ENCODE measurements at regions not wholly inside any gene's neighbourhood (a gene's known extent, or its start where the extent isn't known, plus 50 kb on each side); places are given as distances from the start of the nearest gene placed in this dataset.

DNA sequence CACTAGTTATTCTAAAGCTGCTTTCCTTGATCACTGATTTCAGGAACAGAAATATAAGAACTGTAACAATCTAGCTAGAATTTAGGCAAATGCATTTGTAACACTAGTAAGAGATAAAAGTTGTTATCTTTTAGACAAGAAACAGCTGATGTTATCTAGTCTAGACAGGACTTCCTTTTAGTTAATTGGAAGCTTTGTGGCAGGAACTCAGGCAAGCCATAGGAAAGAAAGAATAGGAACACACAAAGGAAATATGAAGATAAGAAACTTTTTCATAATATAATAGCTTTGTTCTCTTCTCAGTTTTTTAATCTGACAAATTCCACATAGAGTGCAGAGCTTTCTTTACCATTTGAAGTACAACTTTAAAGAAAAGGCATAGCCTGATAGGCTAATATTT is 59.0 kb upstream of the AGR3 start (continued):
- TF ChIP-seq CHD2 (IDR thresholded peaks at IDR 0.05; ENCODE audit: low read length) (no peak), PHF8 (conservative IDR thresholded peaks at IDR 0.05; ENCODE audit: low read depth, low read length) (no peak), BRCA1 (IDR thresholded peaks at IDR 0.05; ENCODE audit: low read depth, low read length) (no peak)
- TF ChIP-seq, protein P1, sequence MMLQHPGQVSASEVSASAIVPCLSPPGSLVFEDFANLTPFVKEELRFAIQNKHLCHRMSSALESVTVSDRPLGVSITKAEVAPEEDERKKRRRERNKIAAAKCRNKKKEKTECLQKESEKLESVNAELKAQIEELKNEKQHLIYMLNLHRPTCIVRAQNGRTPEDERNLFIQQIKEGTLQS (IDR thresholded peaks at IDR 0.05; ENCODE audit: insufficient read depth, low read depth, low read length), result no peak
